GM23338 (cell line): ENCODE measurements at regions not wholly inside any gene's neighbourhood (a gene's known extent, or its start where the extent isn't known, plus 50 kb on each side); places are given as distances from the start of the nearest gene placed in this dataset.

Source experiments
- ATAC-seq: fragments of 200-7000 bp; cut with Tn5 transposase; 3 replicates; pipeline ENCODE4 v1.9.1; 2020
- DNase-seq: peaks from one replicate; pipeline ENCODE4 v3.0.0-alpha.2; 2015; ENCODE audit warnings: low spot score
- H2AFZ ChIP-seq: fragments of 200-600 bp; sonication (generic); 2 replicates; pipeline ENCODE4 v1.8.0; 2016; ENCODE audit warnings: antibody characterized with exemption, mild to moderate bottlenecking, moderate library complexity
- H3F3A ChIP-seq: fragments of 200-600 bp; sonication (generic); replicated peaks from 2 replicates; pipeline ENCODE4 v1.8.0; 2017; ENCODE audit warnings: antibody characterized with exemption, mixed run types, low read depth
- H3K27ac ChIP-seq: fragments of 200-600 bp; sonication (generic); 2 replicates; pipeline ENCODE4 v1.6.1; 2016; ENCODE audit warnings: low read depth
- H3K27me3 ChIP-seq: fragments of 200-600 bp; sonication (generic); 2 replicates; pipeline ENCODE4 v1.8.0; 2016; ENCODE audit warnings: mild to moderate bottlenecking, mixed run types, moderate library complexity; ENCODE audit not compliant: insufficient read depth
- H3K36me3 ChIP-seq: fragments of 200-600 bp; sonication (generic); 2 replicates; pipeline ENCODE4 v1.8.0; 2016; ENCODE audit warnings: mild to moderate bottlenecking; ENCODE audit not compliant: insufficient read depth
- H3K4me1 ChIP-seq: fragments of 200-600 bp; sonication (generic); 2 replicates; pipeline ENCODE4 v1.8.0; 2016; ENCODE audit warnings: mild to moderate bottlenecking, moderate library complexity; ENCODE audit not compliant: insufficient read depth
- H3K4me2 ChIP-seq: fragments of 200-600 bp; sonication (generic); 2 replicates; pipeline ENCODE4 v1.7.1; 2017; ENCODE audit warnings: mixed run types
- H3K4me3 ChIP-seq: fragments of 200-600 bp; sonication (generic); 2 replicates; pipeline ENCODE4 v1.6.1; 2016; ENCODE audit warnings: mixed run types
- H3K79me2 ChIP-seq: fragments of 200-600 bp; sonication (generic); replicated peaks from 2 replicates; pipeline ENCODE4 v1.8.0; 2017; ENCODE audit warnings: mild to moderate bottlenecking; ENCODE audit not compliant: insufficient read depth
- H3K9me2 ChIP-seq: fragments of 200-600 bp; sonication (generic); 2 replicates; pipeline ENCODE4 v1.8.0; 2017; ENCODE audit not compliant: insufficient read depth
- H4K20me1 ChIP-seq: fragments of 200-600 bp; sonication (generic); replicated peaks from 2 replicates; pipeline ENCODE4 v1.8.0; 2017; ENCODE audit warnings: mild to moderate bottlenecking; ENCODE audit not compliant: insufficient read depth
- H3K27ac Mint-ChIP-seq: 2 replicates; pipeline ENCODE4 v1.8.0; 2020; ENCODE audit warnings: inconsistent platforms, mild to moderate bottlenecking, moderate library complexity, mixed read lengths
- H3K27me3 Mint-ChIP-seq: 3 replicates; pipeline ENCODE4 v1.8.0; 2022; ENCODE audit warnings: low read depth, mild to moderate bottlenecking, moderate library complexity, mixed read lengths, inconsistent platforms; ENCODE audit not compliant: insufficient read depth, poor library complexity
- H3K36me3 Mint-ChIP-seq: 3 replicates; pipeline ENCODE4 v1.8.0; 2021; ENCODE audit warnings: low read depth, mild to moderate bottlenecking, inconsistent platforms, moderate library complexity, mixed read lengths
- H3K4me1 Mint-ChIP-seq: 3 replicates; pipeline ENCODE4 v1.8.0; 2020; ENCODE audit warnings: mild to moderate bottlenecking, inconsistent platforms, mixed read lengths
- H3K4me3 Mint-ChIP-seq: 3 replicates; pipeline ENCODE4 v1.8.0; 2021; ENCODE audit warnings: moderate library complexity, mild to moderate bottlenecking, inconsistent platforms, mixed read lengths
- H3K9me3 Mint-ChIP-seq: 3 replicates; pipeline ENCODE4 v1.8.0; 2020; ENCODE audit warnings: moderate library complexity, mild to moderate bottlenecking, inconsistent platforms, mixed read lengths
- CREB1 ChIP-seq: fragments of 250-450 bp; sonication (Bioruptor Pico); IDR thresholded peaks from 2 replicates; pipeline ENCODE4 v1.5.0; 2020; ENCODE audit warnings: low read depth, mild to moderate bottlenecking, moderate library complexity
- EZH2 ChIP-seq: fragments of 200-600 bp; sonication (generic); IDR thresholded peaks from one replicate; pipeline ENCODE4 v1.8.0; 2017; ENCODE audit warnings: antibody characterized with exemption, mild to moderate bottlenecking, low read depth; ENCODE audit not compliant: unreplicated experiment
- EZH2phosphoT487 ChIP-seq: fragments of 200-600 bp; sonication (generic); IDR thresholded peaks from one replicate; pipeline ENCODE4 v1.8.1; 2018; ENCODE audit warnings: antibody characterized with exemption; ENCODE audit not compliant: unreplicated experiment
- JUNB ChIP-seq: IDR thresholded peaks from one replicate; pipeline ENCODE4 v1.6.1; 2016; ENCODE audit warnings: antibody characterized with exemption; ENCODE audit not compliant: unreplicated experiment
- NANOG ChIP-seq: IDR thresholded peaks from 2 replicates; pipeline ENCODE4 v1.6.1; 2016; ENCODE audit warnings: antibody characterized with exemption, borderline replicate concordance
- POLR2AphosphoS5 ChIP-seq: IDR thresholded peaks from 2 replicates; pipeline ENCODE4 v1.6.1; 2016; ENCODE audit warnings: antibody characterized with exemption, low read depth
- STAT1 ChIP-seq: IDR thresholded peaks from one replicate; pipeline ENCODE4 v1.6.1; 2016; ENCODE audit warnings: antibody characterized with exemption; ENCODE audit not compliant: unreplicated experiment
- ZNF114 ChIP-seq: fragments of 250-450 bp; sonication (Bioruptor Pico); IDR thresholded peaks from 2 replicates; pipeline ENCODE4 v1.5.0; 2020; ENCODE audit warnings: mild to moderate bottlenecking, moderate library complexity
- ZNF331 ChIP-seq: fragments of 250-450 bp; sonication (Bioruptor Pico); IDR thresholded peaks from 2 replicates; pipeline ENCODE4 v1.5.0; 2020; ENCODE audit warnings: low read depth, mild to moderate bottlenecking, moderate library complexity
- TF ChIP-seq, protein P1 (sequence below), 2 experiments: fragments of 200-600 bp in 1 of 2; sonication (generic) in 1 of 2; conservative IDR thresholded peaks; 2 replicates each; pipeline versions ENCODE4 v1.5.1 to v1.6.1; 2016 to 2017; ENCODE audit warnings: antibody characterized with exemption in 2 of 2, low read depth in 2 of 2, mild to moderate bottlenecking in 2 of 2, moderate library complexity in 1 of 2
- TF ChIP-seq, protein P2 (sequence below): IDR thresholded peaks from one replicate; pipeline ENCODE4 v1.6.1; 2018; ENCODE audit warnings: antibody characterized with exemption; ENCODE audit not compliant: unreplicated experiment
- TF ChIP-seq, protein P3 (sequence below): fragments of 250-450 bp; sonication (Bioruptor Pico); IDR thresholded peaks from 2 replicates; pipeline ENCODE4 v1.5.0; 2020; ENCODE audit warnings: mild to moderate bottlenecking, moderate library complexity
- TF ChIP-seq, protein P4 (sequence below): IDR thresholded peaks from 2 replicates; pipeline ENCODE4 v1.6.1; 2016; ENCODE audit warnings: antibody characterized with exemption

GRCh38 chr2:22273853-22274252 is 1111.1 kb upstream of the KLHL29 start:
- Mint-ChIP-seq H3K27me3 (peaks cover 2% of the 10 kb centered on the region), H3K4me3 (no peak overlapping the region), H3K36me3 (peaks cover 6% of the 10 kb centered on the region; the same call in 2 of the 3 replicates), H3K9me3 (peaks cover 13% of the 10 kb centered on the region), H3K27ac (no peak overlapping the region), H3K4me1 (peaks cover 4% of the 10 kb centered on the region)
- Histone ChIP-seq H3K4me1 (no peaks in the 10 kb centered on the region), H3K9me2 (no peaks in the 10 kb centered on the region), H3K36me3 (peaks cover 6% of the 10 kb centered on the region; the same call in 1 of the 2 replicates), H3K4me2 (no peak overlapping the region), H3K27ac (no peak overlapping the region), H3K27me3 (no peaks in the 10 kb centered on the region), H2AFZ (no peak overlapping the region), H4K20me1 (no peaks in the 10 kb centered on the region), H3K79me2 (no peaks in the 10 kb centered on the region), H3K4me3 (no peak overlapping the region), H3F3A (no peaks in the 10 kb centered on the region)
- no peak for DNase-seq
- no peak for ATAC-seq
- TF ChIP-seq, protein P1, sequence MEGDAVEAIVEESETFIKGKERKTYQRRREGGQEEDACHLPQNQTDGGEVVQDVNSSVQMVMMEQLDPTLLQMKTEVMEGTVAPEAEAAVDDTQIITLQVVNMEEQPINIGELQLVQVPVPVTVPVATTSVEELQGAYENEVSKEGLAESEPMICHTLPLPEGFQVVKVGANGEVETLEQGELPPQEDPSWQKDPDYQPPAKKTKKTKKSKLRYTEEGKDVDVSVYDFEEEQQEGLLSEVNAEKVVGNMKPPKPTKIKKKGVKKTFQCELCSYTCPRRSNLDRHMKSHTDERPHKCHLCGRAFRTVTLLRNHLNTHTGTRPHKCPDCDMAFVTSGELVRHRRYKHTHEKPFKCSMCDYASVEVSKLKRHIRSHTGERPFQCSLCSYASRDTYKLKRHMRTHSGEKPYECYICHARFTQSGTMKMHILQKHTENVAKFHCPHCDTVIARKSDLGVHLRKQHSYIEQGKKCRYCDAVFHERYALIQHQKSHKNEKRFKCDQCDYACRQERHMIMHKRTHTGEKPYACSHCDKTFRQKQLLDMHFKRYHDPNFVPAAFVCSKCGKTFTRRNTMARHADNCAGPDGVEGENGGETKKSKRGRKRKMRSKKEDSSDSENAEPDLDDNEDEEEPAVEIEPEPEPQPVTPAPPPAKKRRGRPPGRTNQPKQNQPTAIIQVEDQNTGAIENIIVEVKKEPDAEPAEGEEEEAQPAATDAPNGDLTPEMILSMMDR (conservative IDR thresholded peaks at IDR 0.05; ENCODE audit: low read depth in 2 of 2) = no peak
- TF ChIP-seq ZNF331 (CRISPR knock-in tag) = no peak
- TF ChIP-seq, protein P2, sequence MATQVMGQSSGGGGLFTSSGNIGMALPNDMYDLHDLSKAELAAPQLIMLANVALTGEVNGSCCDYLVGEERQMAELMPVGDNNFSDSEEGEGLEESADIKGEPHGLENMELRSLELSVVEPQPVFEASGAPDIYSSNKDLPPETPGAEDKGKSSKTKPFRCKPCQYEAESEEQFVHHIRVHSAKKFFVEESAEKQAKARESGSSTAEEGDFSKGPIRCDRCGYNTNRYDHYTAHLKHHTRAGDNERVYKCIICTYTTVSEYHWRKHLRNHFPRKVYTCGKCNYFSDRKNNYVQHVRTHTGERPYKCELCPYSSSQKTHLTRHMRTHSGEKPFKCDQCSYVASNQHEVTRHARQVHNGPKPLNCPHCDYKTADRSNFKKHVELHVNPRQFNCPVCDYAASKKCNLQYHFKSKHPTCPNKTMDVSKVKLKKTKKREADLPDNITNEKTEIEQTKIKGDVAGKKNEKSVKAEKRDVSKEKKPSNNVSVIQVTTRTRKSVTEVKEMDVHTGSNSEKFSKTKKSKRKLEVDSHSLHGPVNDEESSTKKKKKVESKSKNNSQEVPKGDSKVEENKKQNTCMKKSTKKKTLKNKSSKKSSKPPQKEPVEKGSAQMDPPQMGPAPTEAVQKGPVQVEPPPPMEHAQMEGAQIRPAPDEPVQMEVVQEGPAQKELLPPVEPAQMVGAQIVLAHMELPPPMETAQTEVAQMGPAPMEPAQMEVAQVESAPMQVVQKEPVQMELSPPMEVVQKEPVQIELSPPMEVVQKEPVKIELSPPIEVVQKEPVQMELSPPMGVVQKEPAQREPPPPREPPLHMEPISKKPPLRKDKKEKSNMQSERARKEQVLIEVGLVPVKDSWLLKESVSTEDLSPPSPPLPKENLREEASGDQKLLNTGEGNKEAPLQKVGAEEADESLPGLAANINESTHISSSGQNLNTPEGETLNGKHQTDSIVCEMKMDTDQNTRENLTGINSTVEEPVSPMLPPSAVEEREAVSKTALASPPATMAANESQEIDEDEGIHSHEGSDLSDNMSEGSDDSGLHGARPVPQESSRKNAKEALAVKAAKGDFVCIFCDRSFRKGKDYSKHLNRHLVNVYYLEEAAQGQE = no peak
- no peak for TF ChIP-seq NANOG
- TF ChIP-seq STAT1 = no peak
- TF ChIP-seq ZNF114 (CRISPR knock-in tag) = no peak
- TF ChIP-seq POLR2AphosphoS5 = no peak
- no peak for TF ChIP-seq JUNB
- TF ChIP-seq, protein P3, sequence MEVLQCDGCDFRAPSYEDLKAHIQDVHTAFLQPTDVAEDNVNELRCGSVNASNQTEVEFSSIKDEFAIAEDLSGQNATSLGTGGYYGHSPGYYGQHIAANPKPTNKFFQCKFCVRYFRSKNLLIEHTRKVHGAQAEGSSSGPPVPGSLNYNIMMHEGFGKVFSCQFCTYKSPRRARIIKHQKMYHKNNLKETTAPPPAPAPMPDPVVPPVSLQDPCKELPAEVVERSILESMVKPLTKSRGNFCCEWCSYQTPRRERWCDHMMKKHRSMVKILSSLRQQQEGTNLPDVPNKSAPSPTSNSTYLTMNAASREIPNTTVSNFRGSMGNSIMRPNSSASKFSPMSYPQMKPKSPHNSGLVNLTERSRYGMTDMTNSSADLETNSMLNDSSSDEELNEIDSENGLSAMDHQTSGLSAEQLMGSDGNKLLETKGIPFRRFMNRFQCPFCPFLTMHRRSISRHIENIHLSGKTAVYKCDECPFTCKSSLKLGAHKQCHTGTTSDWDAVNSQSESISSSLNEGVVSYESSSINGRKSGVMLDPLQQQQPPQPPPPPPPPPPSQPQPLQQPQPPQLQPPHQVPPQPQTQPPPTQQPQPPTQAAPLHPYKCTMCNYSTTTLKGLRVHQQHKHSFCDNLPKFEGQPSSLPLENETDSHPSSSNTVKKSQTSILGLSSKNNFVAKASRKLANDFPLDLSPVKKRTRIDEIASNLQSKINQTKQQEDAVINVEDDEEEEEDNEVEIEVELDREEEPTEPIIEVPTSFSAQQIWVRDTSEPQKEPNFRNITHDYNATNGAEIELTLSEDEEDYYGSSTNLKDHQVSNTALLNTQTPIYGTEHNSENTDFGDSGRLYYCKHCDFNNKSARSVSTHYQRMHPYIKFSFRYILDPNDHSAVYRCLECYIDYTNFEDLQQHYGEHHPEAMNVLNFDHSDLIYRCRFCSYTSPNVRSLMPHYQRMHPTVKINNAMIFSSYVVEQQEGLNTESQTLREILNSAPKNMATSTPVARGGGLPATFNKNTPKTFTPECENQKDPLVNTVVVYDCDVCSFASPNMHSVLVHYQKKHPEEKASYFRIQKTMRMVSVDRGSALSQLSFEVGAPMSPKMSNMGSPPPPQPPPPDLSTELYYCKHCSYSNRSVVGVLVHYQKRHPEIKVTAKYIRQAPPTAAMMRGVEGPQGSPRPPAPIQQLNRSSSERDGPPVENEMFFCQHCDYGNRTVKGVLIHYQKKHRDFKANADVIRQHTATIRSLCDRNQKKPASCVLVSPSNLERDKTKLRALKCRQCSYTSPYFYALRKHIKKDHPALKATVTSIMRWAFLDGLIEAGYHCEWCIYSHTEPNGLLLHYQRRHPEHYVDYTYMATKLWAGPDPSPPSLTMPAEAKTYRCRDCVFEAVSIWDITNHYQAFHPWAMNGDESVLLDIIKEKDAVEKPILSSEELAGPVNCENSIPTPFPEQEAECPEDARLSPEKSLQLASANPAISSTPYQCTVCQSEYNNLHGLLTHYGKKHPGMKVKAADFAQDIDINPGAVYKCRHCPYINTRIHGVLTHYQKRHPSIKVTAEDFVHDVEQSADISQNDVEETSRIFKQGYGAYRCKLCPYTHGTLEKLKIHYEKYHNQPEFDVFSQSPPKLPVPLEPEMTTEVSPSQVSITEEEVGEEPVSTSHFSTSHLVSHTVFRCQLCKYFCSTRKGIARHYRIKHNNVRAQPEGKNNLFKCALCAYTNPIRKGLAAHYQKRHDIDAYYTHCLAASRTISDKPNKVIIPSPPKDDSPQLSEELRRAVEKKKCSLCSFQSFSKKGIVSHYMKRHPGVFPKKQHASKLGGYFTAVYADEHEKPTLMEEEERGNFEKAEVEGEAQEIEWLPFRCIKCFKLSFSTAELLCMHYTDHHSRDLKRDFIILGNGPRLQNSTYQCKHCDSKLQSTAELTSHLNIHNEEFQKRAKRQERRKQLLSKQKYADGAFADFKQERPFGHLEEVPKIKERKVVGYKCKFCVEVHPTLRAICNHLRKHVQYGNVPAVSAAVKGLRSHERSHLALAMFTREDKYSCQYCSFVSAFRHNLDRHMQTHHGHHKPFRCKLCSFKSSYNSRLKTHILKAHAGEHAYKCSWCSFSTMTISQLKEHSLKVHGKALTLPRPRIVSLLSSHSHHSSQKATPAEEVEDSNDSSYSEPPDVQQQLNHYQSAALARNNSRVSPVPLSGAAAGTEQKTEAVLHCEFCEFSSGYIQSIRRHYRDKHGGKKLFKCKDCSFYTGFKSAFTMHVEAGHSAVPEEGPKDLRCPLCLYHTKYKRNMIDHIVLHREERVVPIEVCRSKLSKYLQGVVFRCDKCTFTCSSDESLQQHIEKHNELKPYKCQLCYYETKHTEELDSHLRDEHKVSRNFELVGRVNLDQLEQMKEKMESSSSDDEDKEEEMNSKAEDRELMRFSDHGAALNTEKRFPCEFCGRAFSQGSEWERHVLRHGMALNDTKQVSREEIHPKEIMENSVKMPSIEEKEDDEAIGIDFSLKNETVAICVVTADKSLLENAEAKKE = no peak
- TF ChIP-seq, protein P4, sequence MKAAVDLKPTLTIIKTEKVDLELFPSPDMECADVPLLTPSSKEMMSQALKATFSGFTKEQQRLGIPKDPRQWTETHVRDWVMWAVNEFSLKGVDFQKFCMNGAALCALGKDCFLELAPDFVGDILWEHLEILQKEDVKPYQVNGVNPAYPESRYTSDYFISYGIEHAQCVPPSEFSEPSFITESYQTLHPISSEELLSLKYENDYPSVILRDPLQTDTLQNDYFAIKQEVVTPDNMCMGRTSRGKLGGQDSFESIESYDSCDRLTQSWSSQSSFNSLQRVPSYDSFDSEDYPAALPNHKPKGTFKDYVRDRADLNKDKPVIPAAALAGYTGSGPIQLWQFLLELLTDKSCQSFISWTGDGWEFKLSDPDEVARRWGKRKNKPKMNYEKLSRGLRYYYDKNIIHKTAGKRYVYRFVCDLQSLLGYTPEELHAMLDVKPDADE = no peak
- TF ChIP-seq EZH2phosphoT487 = no peak
- no peak for TF ChIP-seq CREB1 (CRISPR knock-in tag)
- TF ChIP-seq EZH2 = no peak
